Endometrium (tissue), 2 donors: ENCODE measurements at regions not wholly inside any gene's neighbourhood (a gene's known extent, or its start where the extent isn't known, plus 50 kb on each side); places are given as distances from the start of the nearest gene placed in this dataset.

Experiments used
- FAIRE-seq: peaks from 2 replicates; lab custom pipeline; 2012; peaks lifted over from hg19 to GRCh38; lab: Jason Lieb, UNC
- donor health status: control.
- donor health status: control.

GRCh38 chr6:170134471-170135440 is 156.1 kb downstream of the DLL1 start:
- no peak for FAIRE-seq

GRCh38 chr6:170134031-170134470 is 156.8 kb downstream of the DLL1 start:
- FAIRE-seq: no peak

DNA sequence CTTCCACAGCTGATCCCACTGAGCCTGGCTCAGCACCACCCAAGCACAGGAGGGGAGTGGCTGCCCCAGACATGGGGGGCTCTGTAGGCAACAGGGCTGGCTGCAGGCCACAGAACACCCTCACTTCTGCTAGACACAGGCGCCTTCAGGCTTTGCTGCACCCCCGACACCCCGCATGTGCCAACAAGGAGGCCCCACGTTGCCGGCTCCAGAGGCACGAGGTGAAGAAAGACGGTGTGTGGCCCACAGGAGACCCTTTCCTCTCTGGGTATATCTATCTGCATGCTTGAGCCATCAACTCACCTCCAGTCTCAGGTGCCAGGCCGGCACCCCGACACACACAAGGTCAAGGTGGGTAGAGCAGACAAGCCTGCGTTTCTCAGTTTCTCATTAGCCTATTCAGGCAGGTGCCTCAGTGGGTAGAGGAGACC is 158.3 kb downstream of the DLL1 start:
- no peak for FAIRE-seq

DNA sequence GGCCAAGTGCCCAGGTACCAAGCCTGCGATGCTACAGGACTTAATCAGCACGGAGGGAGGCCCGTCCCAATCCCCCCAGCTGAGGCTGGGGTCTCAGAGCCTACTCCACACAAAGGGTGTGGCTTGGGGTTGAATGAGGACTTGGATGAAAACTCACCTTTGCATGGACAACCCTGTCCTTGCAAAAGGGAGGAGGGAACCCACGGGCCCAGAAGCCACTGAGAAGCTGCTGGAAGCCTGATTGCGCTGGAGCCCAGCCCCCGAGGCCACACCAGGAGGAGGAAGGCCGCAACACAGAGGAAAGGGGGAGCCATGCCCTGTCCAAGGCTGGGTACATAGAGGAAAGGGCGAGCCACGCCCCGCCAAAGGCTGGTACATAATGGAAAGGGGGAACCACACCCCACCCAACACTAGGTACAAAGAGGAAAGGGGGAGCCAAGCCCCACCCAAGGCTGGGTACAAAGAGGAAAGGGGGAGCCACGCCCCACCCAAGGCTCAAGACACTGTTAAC is 158.8 kb downstream of the DLL1 start:
- no peak for FAIRE-seq

DNA sequence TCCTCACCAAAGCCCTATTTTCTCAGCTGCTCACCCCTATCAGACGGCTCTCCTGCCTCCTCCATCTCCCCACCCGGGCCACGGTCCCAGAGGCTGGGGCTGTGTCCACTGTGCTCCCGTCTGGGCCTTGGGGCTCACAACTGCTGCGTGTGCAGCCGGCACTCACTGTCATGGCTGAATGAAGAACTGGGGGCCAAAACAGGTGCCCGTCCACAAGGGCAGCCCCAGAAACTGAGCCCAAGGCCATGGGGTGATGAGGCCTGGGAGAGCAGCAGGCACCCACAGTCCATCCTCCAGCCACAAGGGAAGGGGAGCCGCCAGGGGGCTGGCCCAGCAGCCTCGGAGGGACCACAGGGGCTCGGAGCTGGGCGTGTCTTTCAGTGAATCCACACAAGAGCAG is 159.5 kb downstream of the DLL1 start:
- no peak for FAIRE-seq

GRCh38 chr6:170130771-170131241 is 160.1 kb downstream of the DLL1 start:
- FAIRE-seq: no peak

- FAIRE-seq: no peak
These were observed 160.7 kb downstream of the DLL1 start for GRCh38 chr6:170130201-170130621.

GRCh38 chr6:170129691-170130171 is 161.1 kb downstream of the DLL1 start:
- FAIRE-seq: no peak

DNA sequence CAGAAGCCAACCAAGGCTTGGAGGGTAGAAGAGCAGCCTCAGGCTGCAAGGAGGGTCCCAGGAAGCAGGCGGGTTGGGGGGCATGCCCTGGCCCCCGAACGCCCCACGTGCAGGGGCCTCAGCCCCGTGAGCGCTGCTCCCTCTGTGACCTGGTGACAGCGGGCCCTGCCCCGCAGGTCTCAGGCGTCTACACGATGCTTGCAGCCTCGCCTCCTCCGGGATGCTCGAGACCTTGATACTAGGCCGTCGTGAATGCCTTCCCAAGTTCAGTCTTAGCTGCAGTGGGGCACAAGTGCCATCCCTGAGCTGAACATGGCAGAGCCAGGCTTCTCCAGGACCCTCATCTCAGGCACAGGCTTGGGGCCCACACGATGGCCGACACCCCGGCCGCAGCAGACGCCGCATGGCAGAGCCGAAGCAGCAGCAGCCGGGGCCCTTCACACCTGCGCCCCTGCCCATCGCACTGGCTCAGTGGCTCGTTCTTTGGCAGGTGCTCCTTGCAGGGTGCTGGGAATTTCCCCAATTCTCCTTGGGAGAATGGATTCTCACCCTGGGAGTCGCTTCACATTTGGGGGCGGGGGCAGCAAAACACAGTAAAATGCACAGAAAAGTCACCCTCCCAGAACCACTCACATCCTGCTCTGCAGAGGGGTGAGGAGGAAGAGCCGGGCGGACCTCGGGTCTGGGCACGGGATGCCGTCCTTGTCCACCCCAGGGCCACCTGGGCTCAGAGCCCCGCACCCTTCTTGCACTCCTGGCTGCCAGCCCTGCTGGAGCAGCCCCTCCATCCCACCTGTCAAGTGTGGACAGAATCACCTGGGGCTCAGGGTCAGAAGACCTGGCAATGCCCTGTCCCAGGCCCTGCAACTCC is 161.8 kb downstream of the DLL1 start:
- FAIRE-seq: no peak

DNA sequence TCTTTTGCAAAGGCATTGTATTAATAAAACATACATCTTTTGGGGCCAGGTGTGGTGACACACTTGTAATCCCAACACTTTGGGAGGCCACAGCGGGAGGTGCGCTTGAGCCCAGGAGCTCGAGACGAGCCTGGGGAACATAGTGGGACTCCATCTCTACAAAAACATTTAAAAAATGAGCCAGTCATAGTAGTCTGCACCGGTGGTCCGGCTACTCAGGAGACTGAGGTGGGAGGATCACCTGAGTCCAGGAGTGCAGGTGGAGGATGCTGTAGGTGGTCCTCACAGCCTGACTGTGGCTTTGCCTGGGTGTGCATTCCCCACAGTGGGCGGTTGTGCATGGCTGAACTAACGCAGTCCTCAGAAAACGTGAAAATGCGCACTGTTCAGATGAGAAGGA is 162.5 kb downstream of the DLL1 start:
- no peak for FAIRE-seq

GRCh38 chr6:170127151-170127550 is 163.7 kb downstream of the DLL1 start:
- no peak for FAIRE-seq

GRCh38 chr6:170125456-170126300 is 165.2 kb downstream of the DLL1 start:
- FAIRE-seq: no peak

- FAIRE-seq: no peak
These were observed 166.0 kb downstream of the DLL1 start for GRCh38 chr6:170124836-170125235.

GRCh38 chr6:170124150-170124549 is 166.7 kb downstream of the DLL1 start:
- FAIRE-seq: no peak

GRCh38 chr6:170122651-170123050 is 168.2 kb downstream of the DLL1 start:
- FAIRE-seq: no peak

- FAIRE-seq: no peak
These were observed 173.5 kb downstream of the DLL1 start for GRCh38 chr6:170117111-170117972.

DNA sequence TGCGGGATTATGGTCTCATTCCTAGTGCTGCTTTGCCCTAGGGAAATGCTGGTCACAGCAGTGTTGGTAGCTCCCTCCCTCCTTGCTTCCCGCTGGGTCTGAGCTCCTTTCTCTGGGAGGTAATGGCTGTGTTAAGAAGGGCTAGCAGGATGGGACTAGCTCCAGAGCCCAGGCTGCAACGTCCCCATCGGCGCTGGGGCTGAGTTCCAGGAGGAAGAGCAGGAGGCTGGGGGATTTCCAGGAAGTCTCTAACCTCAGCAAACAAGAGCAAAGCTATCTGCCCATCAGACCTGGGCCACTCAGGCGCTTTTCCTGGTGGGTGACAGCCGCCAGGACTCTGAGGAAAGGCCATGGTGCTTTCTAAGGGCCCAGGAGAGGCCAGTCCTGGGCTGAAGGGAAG is 174.2 kb downstream of the DLL1 start:
- FAIRE-seq: no peak

- peak; percentile 82 for FAIRE-seq
These were observed 175.7 kb downstream of the DLL1 start for GRCh38 chr6:170114956-170115855.
